Activated naive CD8-positive, alpha-beta T cell treated with anti-CD3 and anti-CD28 coated beads for 36 hours (primary cell): ENCODE measurements at regions not wholly inside any gene's neighbourhood (a gene's known extent, or its start where the extent isn't known, plus 50 kb on each side); places are given as distances from the start of the nearest gene placed in this dataset.

ENCODE experiments used
- DNase-seq: peaks from one replicate; pipeline ENCODE4 v3.0.0; 2021
- H3K27ac Mint-ChIP-seq: one replicate; pipeline ENCODE4 v1.8.0; 2022; ENCODE audit warnings: mild to moderate bottlenecking, moderate library complexity, mixed read lengths
- H3K27me3 Mint-ChIP-seq: one replicate; pipeline ENCODE4 v1.8.0; 2022; ENCODE audit warnings: mild to moderate bottlenecking, mixed read lengths
- H3K36me3 Mint-ChIP-seq: one replicate; pipeline ENCODE4 v1.8.0; 2021; ENCODE audit warnings: mild to moderate bottlenecking, mixed read lengths
- H3K4me1 Mint-ChIP-seq: one replicate; pipeline ENCODE4 v1.8.0; 2021; ENCODE audit warnings: mixed read lengths
- H3K4me3 Mint-ChIP-seq: one replicate; pipeline ENCODE4 v1.8.0; 2022; ENCODE audit warnings: mild to moderate bottlenecking, moderate library complexity, mixed read lengths
- H3K9me3 Mint-ChIP-seq: one replicate; pipeline ENCODE4 v1.8.0; 2022; ENCODE audit warnings: mixed read lengths

- Mint-ChIP-seq H3K27me3 (no peaks in the 10 kb centered on the region), H3K36me3 (no peaks in the 10 kb centered on the region), H3K9me3 (no peaks in the 10 kb centered on the region), H3K27ac (no peak overlapping the region), H3K4me3 (no peak overlapping the region), H3K4me1 (peaks cover 4% of the 10 kb centered on the region)
- DNase-seq: no peak
These were observed 184.1 kb downstream of the MID1IP1 start for GRCh38 chrX:38985375-38985774.

DNA sequence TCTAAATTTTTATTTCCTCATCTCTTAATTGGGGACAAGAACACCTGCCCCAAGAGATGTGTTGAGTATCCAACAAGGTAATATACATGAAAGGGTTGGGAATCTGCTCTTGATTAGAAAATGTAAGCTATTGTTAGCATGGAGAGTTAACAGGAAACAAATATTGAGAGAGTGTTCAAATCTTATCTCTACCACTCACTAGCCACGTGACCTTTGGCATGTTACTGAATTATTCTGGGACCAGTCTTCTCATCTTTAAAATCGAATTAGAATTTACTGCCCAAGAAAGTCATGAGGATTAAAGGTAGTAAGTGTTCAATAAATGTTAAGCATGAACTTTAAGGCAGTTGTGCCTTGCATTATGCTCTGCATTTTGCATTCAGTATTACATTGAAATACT, 184.7 kb downstream of the MID1IP1 start:
- peaks cover 4% of the 10 kb centered on the region for H3K4me1 Mint-ChIP-seq
- no peak for DNase-seq
- no peak overlapping the region for H3K4me3 Mint-ChIP-seq
- no peaks in the 10 kb centered on the region for H3K36me3 Mint-ChIP-seq
- H3K27me3 Mint-ChIP-seq: no peaks in the 10 kb centered on the region
- no peaks in the 10 kb centered on the region for H3K9me3 Mint-ChIP-seq
- no peak overlapping the region for H3K27ac Mint-ChIP-seq

- H3K27me3 Mint-ChIP-seq: no peaks in the 10 kb centered on the region
- no peaks in the 10 kb centered on the region for H3K9me3 Mint-ChIP-seq
- peaks cover 4% of the 10 kb centered on the region for H3K4me1 Mint-ChIP-seq
- H3K36me3 Mint-ChIP-seq: no peaks in the 10 kb centered on the region
- no peak overlapping the region for H3K4me3 Mint-ChIP-seq
- no peak overlapping the region for H3K27ac Mint-ChIP-seq
- DNase-seq: no peak
These were observed 185.3 kb downstream of the MID1IP1 start for GRCh38 chrX:38986586-38986985.

DNA sequence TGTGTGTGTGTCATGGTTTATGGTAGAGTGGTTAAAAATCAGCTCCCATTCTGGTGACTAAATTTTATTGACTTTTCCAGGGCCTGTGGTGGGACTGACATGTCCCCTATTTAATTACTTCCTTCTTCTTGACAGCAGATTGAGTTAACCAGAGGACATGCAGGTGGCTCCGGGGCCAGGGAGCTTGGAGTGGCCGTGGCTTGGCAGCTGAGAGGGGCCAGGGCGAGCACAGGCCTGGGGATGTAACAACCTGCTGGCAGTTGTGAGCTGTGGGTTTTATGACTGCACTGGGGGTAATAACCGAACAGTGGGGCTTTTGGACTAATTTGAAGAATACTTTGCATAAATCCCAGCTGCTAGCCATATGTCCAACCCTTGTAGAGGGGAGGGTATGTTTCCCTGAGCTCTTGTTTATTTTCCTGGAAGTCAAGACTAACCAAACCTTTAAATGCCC, 186.0 kb downstream of the MID1IP1 start:
- no peak for DNase-seq
- no peaks in the 10 kb centered on the region for H3K9me3 Mint-ChIP-seq
- H3K27ac Mint-ChIP-seq: no peak overlapping the region
- H3K4me1 Mint-ChIP-seq: peaks cover 4% of the 10 kb centered on the region
- H3K36me3 Mint-ChIP-seq: no peaks in the 10 kb centered on the region
- H3K4me3 Mint-ChIP-seq: no peak overlapping the region
- H3K27me3 Mint-ChIP-seq: no peaks in the 10 kb centered on the region

GRCh38 chrX:38988301-38988700, 187.0 kb downstream of the MID1IP1 start:
- Mint-ChIP-seq H3K4me1 (peaks cover 4% of the 10 kb centered on the region), H3K4me3 (no peak overlapping the region), H3K9me3 (no peaks in the 10 kb centered on the region), H3K27me3 (no peaks in the 10 kb centered on the region), H3K27ac (no peak overlapping the region), H3K36me3 (no peaks in the 10 kb centered on the region)
- no peak for DNase-seq

- H3K4me1 Mint-ChIP-seq: peaks cover 4% of the 10 kb centered on the region
- H3K27ac Mint-ChIP-seq: no peak overlapping the region
- H3K4me3 Mint-ChIP-seq: no peak overlapping the region
- no peak for DNase-seq
- no peaks in the 10 kb centered on the region for H3K27me3 Mint-ChIP-seq
- H3K36me3 Mint-ChIP-seq: no peaks in the 10 kb centered on the region
- H3K9me3 Mint-ChIP-seq: no peaks in the 10 kb centered on the region
These were observed 187.8 kb downstream of the MID1IP1 start for GRCh38 chrX:38989076-38989475.

- H3K36me3 Mint-ChIP-seq: no peaks in the 10 kb centered on the region
- H3K27me3 Mint-ChIP-seq: no peaks in the 10 kb centered on the region
- no peaks in the 10 kb centered on the region for H3K4me1 Mint-ChIP-seq
- no peak overlapping the region for H3K4me3 Mint-ChIP-seq
- no peaks in the 10 kb centered on the region for H3K9me3 Mint-ChIP-seq
- no peak for DNase-seq
- H3K27ac Mint-ChIP-seq: no peak overlapping the region
These were observed 190.6 kb downstream of the MID1IP1 start for GRCh38 chrX:38991656-38992440.

DNA sequence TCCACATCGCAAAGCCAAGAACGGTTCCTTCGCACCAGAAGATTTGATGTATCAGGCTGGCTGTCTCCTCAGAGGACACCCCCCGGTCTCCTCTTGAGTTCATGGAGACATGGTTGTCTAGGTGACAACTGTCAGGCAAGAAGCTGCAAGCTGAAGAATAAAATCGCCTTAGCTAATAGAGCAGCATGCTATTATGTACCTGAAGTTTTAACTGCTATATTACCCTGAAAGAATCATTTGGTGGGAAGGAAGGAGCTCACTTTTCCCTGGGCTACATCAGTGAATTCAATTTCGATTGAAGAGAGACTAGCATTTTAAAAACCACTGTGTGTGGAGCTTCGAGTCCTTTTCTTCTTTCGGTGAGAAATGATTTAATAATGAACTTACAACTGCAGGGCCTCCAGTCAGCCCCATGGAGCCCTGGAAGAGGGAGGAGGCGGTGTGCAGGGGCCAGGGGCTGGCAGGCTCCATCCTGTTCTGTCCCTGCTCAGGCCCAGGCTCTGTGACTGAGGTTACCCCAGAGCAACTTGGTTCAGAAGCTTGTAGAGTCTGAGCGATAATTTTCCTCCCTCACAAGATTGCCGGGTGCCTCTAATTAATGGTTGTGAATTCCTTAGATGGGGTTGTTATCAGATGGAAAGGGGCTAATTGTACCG, 191.3 kb downstream of the MID1IP1 start:
- no peak for DNase-seq
- H3K9me3 Mint-ChIP-seq: no peaks in the 10 kb centered on the region
- no peaks in the 10 kb centered on the region for H3K36me3 Mint-ChIP-seq
- H3K27me3 Mint-ChIP-seq: no peaks in the 10 kb centered on the region
- H3K27ac Mint-ChIP-seq: no peak overlapping the region
- H3K4me1 Mint-ChIP-seq: no peaks in the 10 kb centered on the region
- H3K4me3 Mint-ChIP-seq: no peak overlapping the region

DNA sequence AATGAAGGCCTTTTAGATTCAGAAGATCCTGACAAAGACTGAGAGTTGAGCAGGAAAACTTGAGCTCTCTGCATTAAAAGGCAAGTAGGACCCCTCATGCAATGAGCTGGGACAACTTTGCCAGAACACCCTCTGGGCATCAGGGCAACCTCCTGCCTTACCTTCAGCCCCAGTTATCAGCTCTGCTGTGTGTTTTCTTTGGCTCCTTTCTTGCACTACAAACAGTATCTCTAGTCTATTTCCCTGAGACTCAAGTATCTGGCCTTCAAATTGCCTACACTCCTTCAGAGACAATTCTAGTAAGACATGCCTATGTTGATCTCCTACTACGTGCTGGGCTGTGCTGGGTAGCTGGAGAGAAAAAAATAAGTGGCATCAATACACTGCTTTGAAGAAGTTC, 192.2 kb downstream of the MID1IP1 start:
- H3K9me3 Mint-ChIP-seq: no peaks in the 10 kb centered on the region
- no peak overlapping the region for H3K4me3 Mint-ChIP-seq
- no peaks in the 10 kb centered on the region for H3K4me1 Mint-ChIP-seq
- DNase-seq: no peak
- H3K27ac Mint-ChIP-seq: no peak overlapping the region
- no peaks in the 10 kb centered on the region for H3K27me3 Mint-ChIP-seq
- H3K36me3 Mint-ChIP-seq: no peaks in the 10 kb centered on the region

DNA sequence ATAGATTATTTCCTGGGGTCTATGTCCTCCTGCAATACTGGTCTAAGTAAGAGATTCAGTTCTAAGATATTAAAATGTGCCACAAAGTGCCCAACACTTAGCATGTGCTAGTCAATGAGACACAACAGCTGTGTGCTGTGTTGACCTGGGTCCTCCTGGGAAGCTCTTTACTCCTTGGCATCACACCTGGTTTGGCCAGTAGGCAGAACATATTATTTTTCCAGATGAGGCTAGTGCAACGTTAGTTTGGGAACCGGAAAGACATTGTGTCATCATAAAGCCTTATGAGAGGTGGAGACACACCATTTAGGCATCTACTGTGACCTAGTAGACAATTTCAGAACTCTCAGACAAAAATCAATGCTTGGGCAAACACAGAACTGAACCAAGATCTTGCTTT, 197.8 kb downstream of the MID1IP1 start:
- Mint-ChIP-seq H3K27ac (no peak overlapping the region), H3K9me3 (no peaks in the 10 kb centered on the region), H3K4me1 (no peaks in the 10 kb centered on the region), H3K36me3 (no peaks in the 10 kb centered on the region), H3K27me3 (no peaks in the 10 kb centered on the region), H3K4me3 (no peak overlapping the region)
- no peak for DNase-seq

DNA sequence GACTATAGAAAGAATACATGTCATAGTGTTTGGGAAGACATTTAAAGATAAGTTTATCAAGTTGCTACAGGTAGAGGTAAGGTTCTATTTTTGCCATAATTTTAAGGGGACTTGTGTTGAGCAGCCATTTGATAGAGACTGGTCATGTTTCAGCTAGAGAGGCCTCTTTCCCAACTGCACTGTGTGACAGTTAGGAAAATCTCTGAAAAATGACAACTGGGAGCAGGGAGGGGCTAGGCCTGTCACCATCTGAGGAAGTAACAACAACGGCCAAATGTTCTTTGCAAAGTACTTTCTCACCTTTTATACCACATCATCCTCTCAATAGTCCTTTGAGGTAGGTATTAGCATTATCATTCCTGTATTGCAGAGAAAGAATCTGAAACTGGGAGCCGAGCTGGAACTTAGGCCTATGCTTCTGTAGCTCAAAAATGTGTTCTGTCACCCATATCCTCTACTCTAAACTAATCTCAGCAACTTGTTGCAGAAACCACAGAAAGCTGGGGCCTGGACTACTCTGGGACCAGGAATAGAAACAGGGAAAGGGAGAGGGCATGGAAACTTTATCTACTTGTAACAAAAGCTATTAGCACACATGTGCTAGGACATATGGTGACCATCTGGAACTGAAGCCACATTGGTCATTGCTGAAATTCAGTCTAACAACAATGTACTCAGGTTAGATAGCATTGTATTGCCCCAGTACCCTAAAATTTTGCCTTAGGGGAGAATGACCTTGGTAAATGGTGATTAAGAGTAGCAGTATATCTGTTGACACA, 198.9 kb downstream of the MID1IP1 start:
- H3K27ac Mint-ChIP-seq: no peak overlapping the region
- no peak overlapping the region for H3K4me3 Mint-ChIP-seq
- H3K9me3 Mint-ChIP-seq: no peaks in the 10 kb centered on the region
- no peaks in the 10 kb centered on the region for H3K4me1 Mint-ChIP-seq
- DNase-seq: no peak
- H3K27me3 Mint-ChIP-seq: no peaks in the 10 kb centered on the region
- H3K36me3 Mint-ChIP-seq: no peaks in the 10 kb centered on the region

DNA sequence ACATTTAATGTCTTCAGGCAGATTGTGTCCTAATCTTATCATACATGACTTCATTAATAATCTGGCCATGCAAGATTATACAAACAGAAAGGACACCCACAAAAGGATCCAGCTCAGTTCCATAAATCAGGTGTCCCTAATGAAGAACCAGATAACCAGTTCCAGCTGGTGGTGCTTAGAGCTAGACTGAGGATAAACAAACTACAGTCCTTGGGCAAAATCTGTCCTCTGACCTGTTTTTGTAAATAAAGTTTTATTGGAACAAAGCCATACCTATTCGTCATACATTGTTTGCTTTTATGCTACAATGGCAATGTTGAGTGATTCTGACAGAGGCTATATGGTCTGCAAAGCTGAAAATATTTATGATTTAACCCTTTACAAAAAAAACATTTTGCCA, 199.5 kb downstream of the MID1IP1 start:
- no peak overlapping the region for H3K27ac Mint-ChIP-seq
- DNase-seq: no peak
- no peaks in the 10 kb centered on the region for H3K36me3 Mint-ChIP-seq
- no peaks in the 10 kb centered on the region for H3K4me1 Mint-ChIP-seq
- H3K4me3 Mint-ChIP-seq: no peak overlapping the region
- H3K9me3 Mint-ChIP-seq: no peaks in the 10 kb centered on the region
- H3K27me3 Mint-ChIP-seq: no peaks in the 10 kb centered on the region

DNA sequence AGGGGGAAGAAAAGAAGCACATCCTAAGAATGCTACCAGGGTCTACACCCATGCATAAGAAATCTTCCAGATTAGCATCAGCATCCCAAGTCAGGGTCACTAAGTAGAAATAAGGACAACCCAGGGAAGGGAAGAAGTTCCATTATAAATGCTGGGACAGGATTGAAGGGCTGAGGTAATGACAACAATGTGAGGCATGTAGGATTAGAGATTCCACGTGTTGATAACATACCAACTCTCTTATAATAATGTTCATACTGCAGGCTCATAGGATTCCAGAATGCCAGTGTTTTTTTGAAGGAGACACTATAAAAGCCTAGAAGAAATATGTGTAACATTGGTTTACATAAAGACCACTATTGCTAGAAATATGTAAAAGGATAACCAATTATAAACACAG, 201.2 kb downstream of the MID1IP1 start:
- Mint-ChIP-seq H3K9me3 (no peaks in the 10 kb centered on the region), H3K4me1 (no peaks in the 10 kb centered on the region), H3K4me3 (no peak overlapping the region), H3K27ac (no peak overlapping the region), H3K27me3 (no peaks in the 10 kb centered on the region), H3K36me3 (no peaks in the 10 kb centered on the region)
- DNase-seq: no peak

GRCh38 chrX:39008549-39008948, 207.3 kb downstream of the MID1IP1 start:
- Mint-ChIP-seq H3K36me3 (no peaks in the 10 kb centered on the region), H3K9me3 (no peaks in the 10 kb centered on the region), H3K27me3 (no peaks in the 10 kb centered on the region), H3K4me3 (no peak overlapping the region), H3K4me1 (no peaks in the 10 kb centered on the region), H3K27ac (no peak overlapping the region)
- DNase-seq: no peak

DNA sequence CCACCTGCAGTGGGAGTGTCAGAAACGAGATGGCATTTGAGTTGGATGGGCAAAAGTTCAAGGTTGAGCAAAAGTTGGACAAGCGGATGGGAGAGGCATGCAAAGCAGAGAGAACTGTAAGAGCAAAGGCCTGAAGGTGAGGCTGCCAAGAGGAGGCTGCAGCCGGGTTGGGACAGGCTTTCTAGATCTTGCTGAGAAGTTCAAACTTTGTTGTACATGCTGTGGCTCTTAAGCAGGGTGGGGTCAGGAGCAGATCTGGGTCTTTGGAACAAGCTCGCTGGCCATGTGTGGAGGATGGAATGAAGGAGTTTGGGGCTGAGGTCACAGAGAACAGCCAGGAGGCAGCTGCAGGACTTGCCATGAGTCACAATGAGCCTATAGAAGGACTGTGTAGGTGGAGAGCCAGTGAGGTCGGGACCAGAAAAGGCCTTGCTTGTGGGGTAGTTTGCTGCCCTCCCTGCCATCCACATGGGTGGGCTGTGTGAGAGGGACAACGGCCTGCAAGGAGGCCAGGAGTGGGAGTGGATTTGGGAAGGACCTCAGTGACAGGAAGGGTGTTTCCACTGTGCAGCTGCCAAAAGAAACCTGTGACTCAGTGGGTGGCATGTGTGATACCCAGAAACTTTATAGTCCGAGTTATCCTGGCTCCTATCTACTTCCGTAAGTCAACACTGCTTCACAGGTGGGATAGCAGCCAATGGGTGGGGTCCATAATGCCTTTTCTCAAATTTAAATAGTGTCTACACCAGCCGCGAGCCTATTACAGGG, 210.4 kb downstream of the MID1IP1 start:
- Mint-ChIP-seq H3K27ac (no peak overlapping the region), H3K36me3 (no peaks in the 10 kb centered on the region), H3K4me1 (no peaks in the 10 kb centered on the region), H3K27me3 (no peaks in the 10 kb centered on the region), H3K4me3 (no peak overlapping the region), H3K9me3 (no peaks in the 10 kb centered on the region)
- no peak for DNase-seq
